ENCODE measurements at regions not wholly inside any gene's neighbourhood (a gene's known extent, or its start where the extent isn't known, plus 50 kb on each side); places are given as distances from the start of the nearest gene placed in this dataset.

GRCh38 chr2:239720361-239721360 lies 304.5 kb downstream of the NDUFA10 start:
- H3K79me2 ChIP-seq (ENCODE audit: control insufficient read depth, insufficient read depth, low read length) = no peaks in the 10 kb centered on the region
- H3K36me3 ChIP-seq (ENCODE audit: control insufficient read depth, insufficient read depth, low read length) = no peaks in the 10 kb centered on the region
- H3K27me3 ChIP-seq (ENCODE audit: control insufficient read depth in 2 of 2, insufficient read depth in 2 of 2, low read length in 2 of 2) = peaks cover 0 to 24% of the 10 kb centered on the region in 2 experiments; a peak in 3 of 5 replicates
- no peaks in the 10 kb centered on the region for H3K9me1 ChIP-seq (ENCODE audit: control insufficient read depth, insufficient read depth, low read length)
- ChIA-PET CTCF (ENCODE audit: low intra/inter-chr PET ratio) (no interaction called here), POLR2A (interaction anchor here (0.6 kb wide), 1 partner anchor 426 kb away, joined by 3 read pairs; no protein-coding TSS in a partner anchor)
- H3K4me2 ChIP-seq (ENCODE audit: insufficient read depth, low read length) = no peak overlapping the region
- FAIRE-seq (no peak), DNase-seq (ENCODE audit: extremely low read depth in 1 of 4, low spot score in 3 of 4) (no peak), ATAC-seq (no peak)
- no TSS peak for BruUV-seq (replicated peaks)
- H3K9ac ChIP-seq (ENCODE audit: insufficient read depth in 1 of 2, low read depth in 2 of 2, low read length in 2 of 2) = no peak overlapping the region
- WGBS (ENCODE audit: insufficient coverage, low coverage, missing lambda C conversion rate) = 7% methylated on average over 12 of the region's 27 CpGs
- intact Hi-C loops (cut with micrococcal nuclease) = no loop called here
- H3K4me3 ChIP-seq = no peak overlapping the region
- in situ Hi-C loops (cut with MboI) = no loop called here
- no peak for TF ChIP-seq PPARD (CRISPR knock-in tag; IDR thresholded peaks at IDR 0.05)
- no peak for TF ChIP-seq ZBTB43 (CRISPR knock-in tag; IDR thresholded peaks at IDR 0.05)
- no peak for TF ChIP-seq TOE1 (IDR thresholded peaks at IDR 0.05; ENCODE audit: borderline replicate concordance)
- TF ChIP-seq TOE1 (CRISPR knock-in tag; IDR thresholded peaks at IDR 0.05; ENCODE audit: borderline replicate concordance, low read depth) = no peak
- TF ChIP-seq ZNF766 (CRISPR knock-in tag; conservative IDR thresholded peaks at IDR 0.05) = no peak
- TF ChIP-seq HMG20B (CRISPR knock-in tag; IDR thresholded peaks at IDR 0.05) = no peak
- no peaks in the 10 kb centered on the region for H3K4me1 ChIP-seq (replicated peaks in 1 of 2; ENCODE audit: control insufficient read depth in 2 of 2, insufficient read depth in 2 of 2, low read length in 2 of 2)
- no peaks in the 10 kb centered on the region for H3K9me3 ChIP-seq (replicated peaks; ENCODE audit: control insufficient read depth, insufficient read depth, low read depth, low read length)
- no peak overlapping the region for H2AFZ ChIP-seq (ENCODE audit: low read depth, low read length)
- H3K27ac ChIP-seq (ENCODE audit: extremely low read depth, low read depth, low read length) = no peak overlapping the region
- 0 out of 2 replicates have a peak, but pooled peaks cover 4% of the 10 kb centered on the region for H4K20me1 ChIP-seq (replicated peaks; ENCODE audit: control insufficient read depth, insufficient read depth, low read length)
